CD14-positive monocyte (primary cell): ENCODE measurements at regions not wholly inside any gene's neighbourhood (a gene's known extent, or its start where the extent isn't known, plus 50 kb on each side); places are given as distances from the start of the nearest gene placed in this dataset.

Experiments
- DNase-seq, 3 donors: peaks; one replicate each; pipeline ENCODE4 v3.0.0-alpha.2; 2011 to 2022
- H2AFZ ChIP-seq: 2 replicates; pipeline ENCODE4 v1.6.0; 2012; ENCODE audit warnings: mild to moderate bottlenecking, low read depth, low read length, inconsistent platforms; ENCODE audit not compliant: insufficient read depth, poor library complexity, severe bottlenecking
- H3K27ac ChIP-seq, 2 donors: 1 replicate in 1 of 2; 2 replicates in 1 of 2; pipeline ENCODE4 v1.5.1; 2012 to 2013; ENCODE audit warnings: low read length in 2 of 2, control low read depth in 1 of 2, inconsistent platforms in 1 of 2, low read depth in 1 of 2, mild to moderate bottlenecking in 1 of 2
- H3K27me3 ChIP-seq, 2 donors: one replicate each; pipeline versions ENCODE4 v1.6.0 to v1.6.1; 2011 to 2013; ENCODE audit warnings: low read length in 2 of 2; ENCODE audit not compliant: control insufficient read depth in 2 of 2, insufficient read depth in 2 of 2
- H3K36me3 ChIP-seq, 2 donors: replicated peaks in 1 of 2; 1 replicate in 1 of 2; 2 replicates in 1 of 2; pipeline versions ENCODE4 v1.5.1 to v1.6.1; 2012 to 2013; ENCODE audit warnings: low read length in 2 of 2, control low read depth in 1 of 2, inconsistent platforms in 1 of 2, mild to moderate bottlenecking in 1 of 2; ENCODE audit not compliant: insufficient read depth in 2 of 2, control insufficient read depth in 1 of 2
- H3K4me1 ChIP-seq, 2 donors: 1 replicate in 1 of 2; 2 replicates in 1 of 2; pipeline versions ENCODE4 v1.5.1 to v1.6.1; 2012 to 2013; ENCODE audit warnings: low read length in 2 of 2, control low read depth in 1 of 2, inconsistent platforms in 1 of 2, mild to moderate bottlenecking in 1 of 2, moderate library complexity in 1 of 2; ENCODE audit not compliant: insufficient read depth in 2 of 2, control insufficient read depth in 1 of 2
- H3K4me2 ChIP-seq: replicated peaks from 2 replicates; pipeline ENCODE3; 2012; ENCODE audit warnings: low read length, moderate library complexity, mild to moderate bottlenecking; ENCODE audit not compliant: poor library complexity, severe bottlenecking; ENCODE audit errors: extremely low read depth
- H3K4me3 ChIP-seq, 3 experiments: fragments of 200-600 bp in 1 of 3; sonication (generic) in 1 of 3; replicated peaks in 1 of 3; 1 replicate in 2 of 3; 2 replicates in 1 of 3; pipeline ENCODE4 v1.5.1; 2011 to 2013; ENCODE audit warnings: low read length in 3 of 3, mild to moderate bottlenecking in 3 of 3, control low read depth in 2 of 3, low read depth in 2 of 3, inconsistent platforms in 1 of 3, moderate library complexity in 1 of 3
- H3K79me2 ChIP-seq: 2 replicates; pipeline ENCODE4 v1.6.0; 2012; ENCODE audit warnings: mild to moderate bottlenecking, control low read depth, inconsistent platforms, low read length, moderate library complexity; ENCODE audit not compliant: insufficient read depth
- H3K9ac ChIP-seq: 2 replicates; pipeline ENCODE4 v1.6.0; 2017; ENCODE audit warnings: low read length, mild to moderate bottlenecking; ENCODE audit not compliant: insufficient read depth, poor library complexity, severe bottlenecking
- H3K9me3 ChIP-seq, 2 donors: replicated peaks in 1 of 2; 1 replicate in 1 of 2; 2 replicates in 1 of 2; pipeline versions ENCODE4 v1.5.1 to v1.6.1; 2012 to 2013; ENCODE audit warnings: low read length in 2 of 2, control low read depth in 1 of 2; ENCODE audit not compliant: control insufficient read depth in 1 of 2, insufficient read depth in 1 of 2
- H4K20me1 ChIP-seq: 2 replicates; pipeline ENCODE4 v1.6.0; 2012; ENCODE audit warnings: mild to moderate bottlenecking, low read length, control low read depth, moderate library complexity; ENCODE audit not compliant: insufficient read depth
- H3K27ac Mint-ChIP-seq, 7 donors: one replicate each; pipeline ENCODE4 v1.8.0; 2020; ENCODE audit warnings: mild to moderate bottlenecking in 7 of 7, mixed read lengths in 7 of 7, moderate library complexity in 6 of 7, inconsistent platforms in 2 of 7
- H3K27me3 Mint-ChIP-seq, 3 donors: one replicate each; pipeline ENCODE4 v1.8.0; 2021 to 2022; ENCODE audit warnings: low read depth in 3 of 3, mild to moderate bottlenecking in 3 of 3, mixed read lengths in 3 of 3, moderate library complexity in 3 of 3, inconsistent platforms in 1 of 3
- H3K36me3 Mint-ChIP-seq, 2 donors: one replicate each; pipeline ENCODE4 v1.8.0; 2020; ENCODE audit warnings: mixed read lengths in 2 of 2, inconsistent platforms in 1 of 2, mild to moderate bottlenecking in 1 of 2
- H3K4me1 Mint-ChIP-seq: one replicate; pipeline ENCODE4 v1.8.0; 2020; ENCODE audit warnings: mild to moderate bottlenecking, mixed read lengths
- H3K4me3 Mint-ChIP-seq, 2 donors: one replicate each; pipeline ENCODE4 v1.8.0; 2020; ENCODE audit warnings: mild to moderate bottlenecking in 2 of 2, mixed read lengths in 2 of 2, moderate library complexity in 1 of 2
- H3K9me3 Mint-ChIP-seq, 7 donors: one replicate each; pipeline ENCODE4 v1.8.0; 2020 to 2022; ENCODE audit warnings: mixed read lengths in 7 of 7, mild to moderate bottlenecking in 6 of 7, moderate library complexity in 6 of 7, inconsistent platforms in 2 of 7
- CTCF ChIP-seq: fragments of 200-600 bp; IDR thresholded peaks from one replicate; pipeline ENCODE4 v1.8.0; 2022; ENCODE audit warnings: antibody characterized with exemption, mild to moderate bottlenecking
- WGBS: methylation state at CpG from one replicate; pipeline ENCODE4 v1.1.5; 2013; ENCODE audit warnings: missing lambda C conversion rate; ENCODE audit not compliant: insufficient coverage; 5-methylcytosine and 5-hydroxymethylcytosine counted together
- intact Hi-C, 2 donors: fragments of 100-400 bp; cut with micrococcal nuclease; formaldehyde crosslinking; loops; one replicate each; pipeline versions ENCODE4 v1.15.0 to v1.15.1; 2023

DNA sequence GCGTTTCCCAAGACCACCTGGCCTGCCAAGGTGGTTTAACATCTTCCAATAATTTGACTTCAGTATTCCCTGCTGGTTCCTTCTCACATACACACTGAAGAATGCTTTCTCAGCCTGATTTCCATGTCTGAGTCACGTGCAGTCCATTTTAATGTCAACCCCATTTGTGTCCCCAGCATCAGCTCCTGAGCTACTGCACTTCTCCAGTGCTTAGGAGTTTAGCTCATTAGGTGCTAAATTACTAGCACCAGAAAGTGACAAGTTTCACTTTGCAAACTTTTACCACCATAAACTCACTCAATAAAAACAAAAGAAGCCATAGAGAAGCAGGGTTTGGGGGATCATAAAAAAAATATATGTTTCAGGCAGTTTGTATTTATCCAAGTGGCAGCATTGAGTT, 279.3 kb upstream of the SORCS1 start:
- no peak overlapping the region for H3K4me2 ChIP-seq
- H4K20me1 ChIP-seq: no peaks in the 10 kb centered on the region
- TF ChIP-seq CTCF: no peak
- no peak overlapping the region for H3K27ac ChIP-seq
- H3K9me3 ChIP-seq: no peaks in the 10 kb centered on the region
- H3K36me3 ChIP-seq: no peaks in the 10 kb centered on the region
- Mint-ChIP-seq H3K4me3 (no peak overlapping the region), H3K27me3 (no peaks in the 10 kb centered on the region), H3K27ac (no peak overlapping the region), H3K36me3 (no peaks in the 10 kb centered on the region), H3K4me1 (no peaks in the 10 kb centered on the region), H3K9me3 (peaks cover 0 to 6% (median 0%) of the 10 kb centered on the region in 7 donors)
- H3K4me1 ChIP-seq: no peaks in the 10 kb centered on the region
- intact Hi-C loops: no loop called here
- no peak overlapping the region for H2AFZ ChIP-seq
- no peaks in the 10 kb centered on the region for H3K27me3 ChIP-seq
- H3K79me2 ChIP-seq: no peaks in the 10 kb centered on the region
- WGBS: 95% methylated on average over 2 of the region's 2 CpGs
- no peak overlapping the region for H3K9ac ChIP-seq
- no peak for DNase-seq
- H3K4me3 ChIP-seq: no peak overlapping the region

DNA sequence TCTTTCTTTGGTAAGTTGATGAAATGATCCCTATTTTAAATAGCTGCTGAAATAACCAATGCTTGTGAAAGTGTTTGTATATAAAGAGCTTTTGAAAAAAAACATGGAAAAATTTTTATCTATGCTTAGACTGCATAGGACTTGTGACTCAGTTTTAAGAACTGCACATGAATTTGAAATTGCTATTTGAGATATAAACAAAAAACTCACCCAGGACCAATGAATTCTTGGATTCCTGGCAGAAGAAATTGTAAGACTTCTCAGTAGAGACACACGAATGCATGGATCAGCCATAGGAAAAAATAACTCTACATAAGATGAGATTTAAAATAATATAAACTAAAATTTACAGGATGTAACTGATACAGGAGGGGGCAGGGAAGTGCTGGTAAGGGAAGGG, 278.8 kb upstream of the SORCS1 start:
- Histone ChIP-seq H3K36me3 (no peaks in the 10 kb centered on the region), H3K79me2 (no peaks in the 10 kb centered on the region), H4K20me1 (no peaks in the 10 kb centered on the region), H2AFZ (no peak overlapping the region), H3K4me1 (no peaks in the 10 kb centered on the region), H3K4me2 (no peak overlapping the region), H3K9ac (no peak overlapping the region), H3K27me3 (no peaks in the 10 kb centered on the region), H3K4me3 (no peak overlapping the region), H3K27ac (no peak overlapping the region), H3K9me3 (no peaks in the 10 kb centered on the region)
- no peaks in the 10 kb centered on the region for H3K36me3 Mint-ChIP-seq
- intact Hi-C loops: no loop called here
- no peak overlapping the region for H3K27ac Mint-ChIP-seq
- DNase-seq: no peak
- peaks cover 0 to 6% (median 0%) of the 10 kb centered on the region in 7 donors for H3K9me3 Mint-ChIP-seq
- no peak for TF ChIP-seq CTCF
- WGBS: no CpG with 5 or more reads among the region's 1 CpG
- no peaks in the 10 kb centered on the region for H3K4me1 Mint-ChIP-seq
- no peak overlapping the region for H3K4me3 Mint-ChIP-seq
- no peaks in the 10 kb centered on the region for H3K27me3 Mint-ChIP-seq
